HG03460 (cell line): ENCODE measurements at regions not wholly inside any gene's neighbourhood (a gene's known extent, or its start where the extent isn't known, plus 50 kb on each side); places are given as distances from the start of the nearest gene placed in this dataset.
"Not testable (repeated sequence)": the region's sequence is repeated elsewhere in the genome, so short reads cannot be mapped to it uniquely, and the experiment has no call there.

Experiments used
- ATAC-seq: cut with Tn5 transposase; IDR thresholded peaks from one replicate; pipeline ENCODE4 v1.9.1; 2021; ENCODE audit not compliant: unreplicated experiment

GRCh38 chr2:47964277-47964676 lies 58.0 kb upstream of the FBXO11 start:
- no peak for ATAC-seq

GRCh38 chr2:47964722-47965434 lies 58.6 kb upstream of the FBXO11 start:
- no peak for ATAC-seq

GRCh38 chr2:47976728-47977127 lies 70.4 kb upstream of the FBXO11 start:
- not testable (repeated sequence) for ATAC-seq

- no peak for ATAC-seq
These were observed 77.7 kb upstream of the FBXO11 start for GRCh38 chr2:47984041-47984440.

GRCh38 chr2:47990503-47990902 lies 84.2 kb upstream of the FBXO11 start:
- ATAC-seq: no peak

GRCh38 chr2:47992671-47993070 lies 86.4 kb upstream of the FBXO11 start:
- ATAC-seq: no peak

GRCh38 chr2:47996808-47997207 lies 90.5 kb upstream of the FBXO11 start:
- no peak for ATAC-seq

- no peak for ATAC-seq
These were observed 93.2 kb upstream of the FBXO11 start for GRCh38 chr2:47999512-47999911.

GRCh38 chr2:48001498-48001897 lies 95.2 kb upstream of the FBXO11 start:
- no peak for ATAC-seq

GRCh38 chr2:48006094-48006493 lies 99.8 kb upstream of the FBXO11 start:
- ATAC-seq: no peak

- ATAC-seq: no peak
These were observed 101.5 kb upstream of the FBXO11 start for GRCh38 chr2:48007699-48008268.

GRCh38 chr2:48009256-48009655 lies 103.0 kb upstream of the FBXO11 start:
- no peak for ATAC-seq

GRCh38 chr2:48015421-48015820 lies 109.1 kb upstream of the FBXO11 start:
- ATAC-seq: no peak

GRCh38 chr2:48016225-48017019 lies 110.1 kb upstream of the FBXO11 start:
- no peak for ATAC-seq

- no peak for ATAC-seq
These were observed 110.8 kb upstream of the FBXO11 start for GRCh38 chr2:48017136-48017535.

- ATAC-seq: no peak
These were observed 112.2 kb upstream of the FBXO11 start for GRCh38 chr2:48018480-48018879.

- no peak for ATAC-seq
These were observed 120.6 kb upstream of the FBXO11 start for GRCh38 chr2:48026865-48027264.

- no peak for ATAC-seq
These were observed 126.5 kb upstream of the FBXO11 start for GRCh38 chr2:48032765-48033164.

GRCh38 chr2:48034295-48034694 lies 128.0 kb upstream of the FBXO11 start:
- ATAC-seq: no peak

GRCh38 chr2:48036312-48036711 lies 130.0 kb upstream of the FBXO11 start:
- no peak for ATAC-seq

- no peak for ATAC-seq
These were observed 133.1 kb upstream of the FBXO11 start for GRCh38 chr2:48039209-48039990.
